T-helper 2 cell treated with Interferon-gamma antibody and Interleukin-4, amounts not matched to agents 100 ng/mL and 5 ng/mL, for 36 hours (primary cell): ENCODE measurements at regions not wholly inside any gene's neighbourhood (a gene's known extent, or its start where the extent isn't known, plus 50 kb on each side); places are given as distances from the start of the nearest gene placed in this dataset.

Source experiments
- intact Hi-C: fragments of 100-400 bp; cut with micrococcal nuclease; formaldehyde crosslinking; loops from one replicate; pipeline ENCODE4 v1.15.1; 2023

GRCh38 chr4:61070269-61070668 lies 129.9 kb upstream of the ADGRL3 start:
- intact Hi-C loops, result no loop called here

DNA sequence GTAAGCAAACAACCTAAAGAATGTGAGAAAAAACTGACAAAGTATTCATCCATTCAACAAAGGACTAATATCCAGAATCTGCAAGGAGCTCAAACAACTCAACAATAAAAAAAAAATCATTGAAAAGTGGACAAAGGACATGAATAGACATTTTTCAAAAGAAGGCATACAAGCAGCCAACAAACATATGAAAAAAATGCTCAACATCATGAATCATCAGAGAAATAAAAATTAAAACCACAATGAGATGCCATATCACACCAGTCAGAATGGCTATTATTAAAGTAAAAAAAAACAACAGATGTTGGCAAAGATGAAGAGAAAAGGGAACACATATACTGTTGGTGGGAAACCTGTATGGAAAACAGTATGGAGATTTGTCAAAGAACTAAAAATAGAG lies 120.7 kb upstream of the ADGRL3 start:
- intact Hi-C loops, result no loop called here

DNA sequence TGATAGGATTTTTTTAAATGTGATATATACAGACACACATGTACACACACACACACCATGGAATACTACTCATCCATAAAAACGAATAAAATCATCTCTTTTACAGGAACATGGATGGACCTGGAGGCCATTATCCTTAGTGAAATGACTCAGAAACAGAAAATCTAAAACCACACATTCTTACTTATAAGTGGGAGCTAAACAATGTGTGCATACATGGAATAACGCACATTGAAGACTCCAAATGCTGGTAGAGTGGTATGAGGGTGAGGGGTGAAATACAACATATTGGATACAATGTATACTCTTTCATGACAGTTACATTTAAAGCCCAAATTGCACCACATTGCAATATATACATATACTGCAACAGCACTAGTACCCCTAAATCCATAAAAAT lies 120.2 kb upstream of the ADGRL3 start:
- intact Hi-C loops, result no loop called here

- intact Hi-C loops, result no loop called here
These were observed 114.6 kb upstream of the ADGRL3 start for GRCh38 chr4:61085534-61085933.

GRCh38 chr4:61086357-61086756 lies 113.8 kb upstream of the ADGRL3 start:
- intact Hi-C loops, result no loop called here

GRCh38 chr4:61086979-61087378 lies 113.1 kb upstream of the ADGRL3 start:
- intact Hi-C loops, result no loop called here

DNA sequence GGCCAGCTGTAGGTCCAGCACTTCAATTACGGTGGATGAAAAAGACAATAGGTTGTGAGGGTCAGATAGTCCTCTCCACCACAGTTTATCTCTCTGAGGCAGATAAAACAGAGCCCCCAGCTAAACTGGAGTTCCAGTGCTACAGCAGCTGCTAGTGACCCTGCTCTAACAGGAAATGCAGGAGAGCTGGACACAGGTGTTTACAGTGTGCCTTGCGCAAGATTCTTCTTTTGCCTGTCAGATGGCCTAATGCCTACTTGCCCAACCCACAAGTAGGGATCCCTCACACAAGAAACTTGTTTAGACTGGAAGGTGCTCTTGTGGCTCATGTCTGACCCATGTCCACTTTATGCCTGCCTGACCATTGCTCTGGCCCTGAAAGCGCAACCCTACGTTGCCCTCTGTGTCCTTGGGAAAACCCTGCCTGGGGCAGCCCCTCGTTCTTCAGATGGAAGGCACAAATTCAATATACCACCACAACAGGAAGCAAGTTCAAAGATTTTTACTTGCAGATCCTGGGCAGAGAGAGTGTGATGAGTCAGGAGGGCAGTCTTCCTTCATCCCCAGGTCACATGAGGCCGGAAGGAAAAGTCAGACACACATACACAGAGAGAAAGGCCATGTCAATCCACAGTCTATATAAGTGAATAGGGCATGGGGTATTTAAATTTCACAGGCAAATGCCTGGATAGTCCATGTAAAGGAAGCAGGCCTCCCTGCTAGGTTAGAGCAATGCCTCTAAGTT lies 105.1 kb upstream of the ADGRL3 start:
- intact Hi-C loops, result no loop called here

DNA sequence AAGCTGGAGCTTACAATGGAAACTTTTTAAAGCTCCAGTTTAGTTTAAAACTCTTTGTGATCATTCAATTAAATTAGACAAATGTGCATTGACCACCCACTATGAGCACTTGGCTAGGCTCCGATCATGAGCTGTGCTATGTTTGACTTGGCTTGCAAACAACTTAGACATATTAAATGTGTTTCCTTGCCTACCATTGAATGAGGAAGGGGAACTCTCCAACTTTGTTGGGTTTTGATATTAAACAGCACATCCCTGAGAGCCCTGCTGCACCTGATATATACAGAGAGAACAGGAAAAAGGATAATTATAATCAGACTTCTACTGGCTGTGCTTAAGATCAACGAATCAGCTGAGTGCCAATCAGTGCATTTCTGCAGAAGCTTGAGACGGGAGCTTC lies 71.4 kb upstream of the ADGRL3 start:
- intact Hi-C loops, result no loop called here

DNA sequence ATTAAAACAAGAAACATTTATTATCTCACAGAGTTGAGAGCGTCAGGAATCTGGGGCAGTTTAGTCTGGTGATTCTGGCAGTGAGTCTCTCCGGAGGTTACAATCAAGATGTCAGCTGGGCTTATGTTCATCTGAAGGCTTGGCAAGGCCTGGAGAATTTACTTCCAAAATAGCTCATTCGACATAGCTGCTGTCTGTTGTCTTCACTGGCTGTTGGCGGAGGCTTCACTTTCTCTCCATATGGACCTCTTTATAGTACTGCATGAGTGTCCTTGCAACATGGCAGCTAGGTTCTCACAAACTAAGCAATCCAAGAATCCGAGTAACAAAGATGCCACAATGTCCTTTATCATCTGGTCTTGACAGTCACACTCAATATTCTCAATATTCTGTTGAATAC lies 70.2 kb upstream of the ADGRL3 start:
- intact Hi-C loops, result no loop called here

DNA sequence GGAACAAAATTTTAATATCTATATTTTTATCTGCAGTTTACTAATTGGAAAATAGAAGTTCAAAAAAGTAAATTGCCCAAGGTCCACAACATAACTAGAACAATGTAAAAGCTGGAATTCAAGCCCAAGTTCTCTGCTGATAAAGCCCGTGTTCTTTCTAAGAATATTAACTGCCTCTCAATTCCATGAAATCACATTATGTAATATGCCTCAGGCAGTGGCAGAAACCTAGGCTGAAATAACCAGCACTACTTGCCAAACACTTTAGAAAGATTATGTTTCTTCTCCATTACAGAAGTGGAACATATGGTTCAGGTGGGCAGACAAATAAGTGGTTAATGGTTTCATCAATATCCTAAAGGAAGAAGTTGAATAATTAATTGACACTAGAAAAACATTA lies 56.7 kb upstream of the ADGRL3 start:
- intact Hi-C loops, result no loop called here

DNA sequence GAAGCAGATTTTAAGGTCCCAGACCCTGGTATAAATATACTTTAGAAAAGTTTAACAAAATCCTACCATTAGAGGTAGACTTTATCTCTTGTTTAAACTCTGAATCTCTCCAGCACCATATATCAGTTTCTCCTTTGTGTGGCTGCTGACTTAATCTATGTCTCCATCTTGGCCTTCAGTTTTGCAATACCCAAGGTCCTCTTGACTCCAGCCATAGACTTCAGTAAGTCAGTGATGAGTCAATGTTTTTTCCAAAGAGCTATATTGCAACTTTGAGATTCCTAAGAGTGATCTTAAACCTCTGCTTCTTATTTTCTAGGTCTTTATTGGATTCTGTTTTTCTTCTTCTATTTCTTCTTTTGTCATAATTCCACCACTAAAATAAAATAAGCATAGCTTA lies 50.8 kb upstream of the ADGRL3 start:
- intact Hi-C loops, result no loop called here
